Mucosa of descending colon (tissue), 3 donors: ENCODE measurements at regions not wholly inside any gene's neighbourhood (a gene's known extent, or its start where the extent isn't known, plus 50 kb on each side); places are given as distances from the start of the nearest gene placed in this dataset.

ENCODE experiments used
- ATAC-seq: fragments of 200-7000 bp; cut with Tn5 transposase; one replicate; pipeline ENCODE4 v1.9.1; 2020; ENCODE audit warnings: mild to moderate bottlenecking, moderate library complexity
- DNase-seq, 3 donors: peaks; one replicate each; pipeline ENCODE4 v3.0.0-alpha.2; 2020
- H3K36me3 ChIP-seq: fragments of 200-600 bp; one replicate; pipeline ENCODE4 v1.8.0; 2021; ENCODE audit warnings: low read depth, mild to moderate bottlenecking
- H3K4me1 ChIP-seq: fragments of 200-600 bp; one replicate; pipeline ENCODE4 v1.8.0; 2021; ENCODE audit warnings: low read depth, mild to moderate bottlenecking
- H3K4me3 ChIP-seq: fragments of 200-600 bp; one replicate; pipeline ENCODE4 v1.8.0; 2021; ENCODE audit warnings: mild to moderate bottlenecking
- H3K9me3 ChIP-seq: fragments of 200-600 bp; one replicate; pipeline ENCODE4 v1.8.0; 2021; ENCODE audit warnings: mild to moderate bottlenecking
- CTCF ChIP-seq: fragments of 200-600 bp; IDR thresholded peaks from one replicate; pipeline ENCODE4 v1.8.0; 2022; ENCODE audit warnings: antibody characterized with exemption, mild to moderate bottlenecking
- intact Hi-C, 2 donors: fragments of 100-400 bp; cut with DNase I in 1 of 2; cut with micrococcal nuclease in 1 of 2; formaldehyde crosslinking; loops; one replicate each; pipeline versions ENCODE4 v1.11.0 to v1.11.1; 2022; cut with DNase I, micrococcal nuclease
- donor health status: DM: no; HTN: no; CAD: no; lungs with moderate emphysema.
- donor health status: DM: no; HTN: no; CAD: no.
- donor health status: DM: no; HTN: yes; CAD: no.

DNA sequence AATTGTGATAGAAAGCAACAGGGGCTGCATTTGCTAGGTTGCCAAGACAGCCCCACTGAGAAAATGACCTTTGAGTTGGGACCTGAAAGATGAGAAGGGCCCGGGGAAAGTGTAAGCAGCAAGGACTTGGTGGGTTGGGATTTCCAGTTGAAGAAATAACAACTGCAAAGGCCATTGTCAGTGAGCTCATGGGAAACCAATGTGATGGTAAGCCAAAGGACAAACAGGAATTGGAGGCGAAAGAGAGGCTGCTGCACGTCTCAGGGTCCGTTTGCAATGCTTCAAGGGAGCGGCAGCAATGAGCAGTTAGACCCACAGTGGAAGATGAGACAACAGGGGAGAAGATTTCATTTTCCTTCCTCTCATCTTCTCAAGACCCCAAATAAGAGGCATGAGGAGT is 51.5 kb upstream of the RGPD4 start:
- no peak for ATAC-seq
- Histone ChIP-seq H3K4me1 (no peaks in the 10 kb centered on the region), H3K4me3 (no peak overlapping the region), H3K9me3 (no peaks in the 10 kb centered on the region), H3K36me3 (no peaks in the 10 kb centered on the region)
- DNase-seq = no peak
- TF ChIP-seq CTCF = no peak
- intact Hi-C loops = no loop called here

DNA sequence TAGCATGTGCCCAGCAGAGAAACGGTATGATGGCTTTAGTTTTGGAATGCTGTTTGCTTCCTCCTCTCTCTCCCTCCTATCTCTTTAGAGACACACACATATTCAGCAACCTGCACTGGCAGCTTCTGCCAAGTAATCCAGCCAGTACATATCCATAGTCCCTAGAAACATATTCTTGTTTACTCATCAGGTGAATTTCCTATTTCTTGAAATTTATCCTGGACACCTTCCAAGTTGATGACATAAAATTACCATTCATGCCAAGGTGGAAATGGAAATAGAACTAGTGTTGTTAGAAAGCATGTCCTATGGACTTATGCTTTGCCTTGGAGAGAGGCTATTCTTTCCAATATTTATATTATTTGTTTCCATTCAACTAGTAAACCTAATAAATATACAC is 50.9 kb upstream of the RGPD4 start:
- intact Hi-C loops = no loop called here
- TF ChIP-seq CTCF = no peak
- Histone ChIP-seq H3K4me1 (no peaks in the 10 kb centered on the region), H3K36me3 (no peaks in the 10 kb centered on the region), H3K9me3 (no peaks in the 10 kb centered on the region), H3K4me3 (no peak overlapping the region)
- DNase-seq (no peak), ATAC-seq (no peak)

DNA sequence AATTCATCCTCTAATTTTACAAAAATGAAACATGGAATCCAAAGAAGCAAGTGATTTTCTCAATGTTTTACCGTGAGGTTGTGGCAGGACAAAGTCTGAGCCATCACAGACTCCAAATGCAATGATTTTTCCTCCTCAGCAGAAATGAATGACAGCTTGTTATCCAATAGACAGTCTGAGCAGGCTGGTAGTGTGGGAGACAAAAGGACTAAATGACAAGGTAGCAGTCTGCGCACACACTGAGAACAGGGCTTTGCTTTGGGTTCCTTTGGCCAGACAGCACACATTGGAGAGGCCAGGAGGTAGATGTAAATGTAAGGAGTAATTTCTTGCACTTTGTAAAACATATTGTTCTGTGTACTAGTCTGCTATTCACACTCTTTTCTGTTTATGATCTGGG is 50.3 kb upstream of the RGPD4 start:
- intact Hi-C loops = no loop called here
- no peak for TF ChIP-seq CTCF
- Histone ChIP-seq H3K9me3 (no peaks in the 10 kb centered on the region), H3K36me3 (no peaks in the 10 kb centered on the region), H3K4me1 (no peaks in the 10 kb centered on the region), H3K4me3 (no peak overlapping the region)
- no peak for DNase-seq
- ATAC-seq = no peak
